HEK293 (cell line): ENCODE measurements at regions not wholly inside any gene's neighbourhood (a gene's known extent, or its start where the extent isn't known, plus 50 kb on each side); places are given as distances from the start of the nearest gene placed in this dataset.

Experiments used
- CTCF ChIP-seq: fragments of 450-650 bp; formaldehyde crosslinking; IDR thresholded peaks from 2 replicates; pipeline ENCODE4 v1.5.1; 2016; ENCODE audit warnings: missing biosample characterization, missing genetic modification characterization
- TF ChIP-seq, protein P1 (sequence below): fragments of 450-650 bp; formaldehyde crosslinking; IDR thresholded peaks from 2 replicates; pipeline ENCODE4 v1.5.1; 2016; ENCODE audit warnings: missing biosample characterization, missing genetic modification characterization

DNA sequence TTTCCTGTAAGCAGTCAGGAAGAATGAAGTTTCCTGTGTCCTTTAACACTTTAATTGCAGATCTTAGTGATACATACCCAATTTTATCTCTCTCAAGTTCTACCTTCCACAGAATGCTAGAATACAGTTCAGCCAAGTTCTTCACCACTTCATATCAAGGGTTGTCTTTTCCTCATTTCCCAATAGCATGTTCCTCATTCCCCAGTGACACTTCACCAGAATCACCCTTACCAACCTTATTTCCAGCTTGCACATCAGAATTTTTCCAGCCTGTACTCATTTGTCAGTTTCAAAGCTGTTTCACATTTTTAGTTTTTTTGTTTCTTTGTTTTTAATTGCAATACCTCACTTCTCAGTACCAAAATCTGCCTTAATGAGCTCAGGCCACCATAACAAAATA is 126.1 kb downstream of the ESM1 start:
- no peak for TF ChIP-seq CTCF (tag by site-specific recombination)
- TF ChIP-seq, protein P1, sequence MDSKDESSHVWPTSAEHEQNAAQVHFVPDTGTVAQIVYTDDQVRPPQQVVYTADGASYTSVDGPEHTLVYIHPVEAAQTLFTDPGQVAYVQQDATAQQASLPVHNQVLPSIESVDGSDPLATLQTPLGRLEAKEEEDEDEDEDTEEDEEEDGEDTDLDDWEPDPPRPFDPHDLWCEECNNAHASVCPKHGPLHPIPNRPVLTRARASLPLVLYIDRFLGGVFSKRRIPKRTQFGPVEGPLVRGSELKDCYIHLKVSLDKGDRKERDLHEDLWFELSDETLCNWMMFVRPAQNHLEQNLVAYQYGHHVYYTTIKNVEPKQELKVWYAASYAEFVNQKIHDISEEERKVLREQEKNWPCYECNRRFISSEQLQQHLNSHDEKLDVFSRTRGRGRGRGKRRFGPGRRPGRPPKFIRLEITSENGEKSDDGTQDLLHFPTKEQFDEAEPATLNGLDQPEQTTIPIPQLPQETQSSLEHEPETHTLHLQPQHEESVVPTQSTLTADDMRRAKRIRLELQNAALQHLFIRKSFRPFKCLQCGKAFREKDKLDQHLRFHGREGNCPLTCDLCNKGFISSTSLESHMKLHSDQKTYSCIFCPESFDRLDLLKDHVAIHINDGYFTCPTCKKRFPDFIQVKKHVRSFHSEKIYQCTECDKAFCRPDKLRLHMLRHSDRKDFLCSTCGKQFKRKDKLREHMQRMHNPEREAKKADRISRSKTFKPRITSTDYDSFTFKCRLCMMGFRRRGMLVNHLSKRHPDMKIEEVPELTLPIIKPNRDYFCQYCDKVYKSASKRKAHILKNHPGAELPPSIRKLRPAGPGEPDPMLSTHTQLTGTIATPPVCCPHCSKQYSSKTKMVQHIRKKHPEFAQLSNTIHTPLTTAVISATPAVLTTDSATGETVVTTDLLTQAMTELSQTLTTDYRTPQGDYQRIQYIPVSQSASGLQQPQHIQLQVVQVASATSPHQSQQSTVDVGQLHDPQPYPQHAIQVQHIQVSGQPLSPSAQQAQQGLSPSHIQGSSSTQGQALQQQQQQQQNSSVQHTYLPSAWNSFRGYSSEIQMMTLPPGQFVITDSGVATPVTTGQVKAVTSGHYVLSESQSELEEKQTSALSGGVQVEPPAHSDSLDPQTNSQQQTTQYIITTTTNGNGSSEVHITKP (tag by site-specific recombination): no peak
